ENCODE measurements at regions not wholly inside any gene's neighbourhood (a gene's known extent, or its start where the extent isn't known, plus 50 kb on each side); places are given as distances from the start of the nearest gene placed in this dataset.
"Not testable (repeated sequence)": the region's sequence is repeated elsewhere in the genome, so short reads cannot be mapped to it uniquely, and the experiment has no call there.

DNA sequence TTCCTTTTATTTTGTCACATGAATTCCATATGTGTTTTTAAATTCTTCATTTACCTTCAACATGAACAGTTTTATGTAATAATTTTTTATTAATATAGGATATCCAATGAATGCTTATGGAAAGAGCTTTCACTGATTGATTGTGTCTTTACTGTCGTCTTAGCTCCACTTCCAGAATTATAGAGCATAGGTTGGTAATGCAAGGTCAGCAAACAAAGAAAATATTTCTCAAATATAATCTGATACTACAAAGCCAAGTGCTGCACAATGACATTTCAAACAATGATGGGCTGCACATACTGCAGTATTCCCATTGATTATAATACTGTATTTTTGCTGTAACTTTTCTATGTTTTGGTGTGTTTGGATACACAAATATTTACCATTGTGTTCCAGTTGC lies 275.7 kb upstream of the RSPO3 start:
- no peak for DNase-seq (ENCODE audit: low spot score)
- intact Hi-C loops (cut with DNase I), result no loop called here

DNA sequence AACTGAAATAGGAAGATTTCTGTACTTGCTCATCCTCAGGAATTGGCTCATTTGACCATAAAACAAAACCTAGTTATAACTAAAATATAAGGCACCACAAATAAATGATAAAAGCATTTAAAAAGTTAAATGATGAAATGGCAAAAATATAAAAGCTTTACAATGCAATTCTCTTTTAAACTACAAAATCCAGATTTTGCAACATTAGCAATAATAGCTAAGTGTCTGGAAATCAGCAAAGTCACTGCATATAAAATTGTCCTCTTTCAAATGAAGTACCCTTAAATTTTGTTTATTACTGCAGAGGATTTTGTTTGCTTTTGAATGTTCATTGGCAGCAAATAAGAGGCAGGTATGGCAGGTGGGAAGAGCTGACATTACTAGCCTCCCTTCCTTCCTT lies 270.4 kb upstream of the RSPO3 start:
- intact Hi-C loops (cut with DNase I), result no loop called here
- no peak for DNase-seq (ENCODE audit: low spot score)

DNA sequence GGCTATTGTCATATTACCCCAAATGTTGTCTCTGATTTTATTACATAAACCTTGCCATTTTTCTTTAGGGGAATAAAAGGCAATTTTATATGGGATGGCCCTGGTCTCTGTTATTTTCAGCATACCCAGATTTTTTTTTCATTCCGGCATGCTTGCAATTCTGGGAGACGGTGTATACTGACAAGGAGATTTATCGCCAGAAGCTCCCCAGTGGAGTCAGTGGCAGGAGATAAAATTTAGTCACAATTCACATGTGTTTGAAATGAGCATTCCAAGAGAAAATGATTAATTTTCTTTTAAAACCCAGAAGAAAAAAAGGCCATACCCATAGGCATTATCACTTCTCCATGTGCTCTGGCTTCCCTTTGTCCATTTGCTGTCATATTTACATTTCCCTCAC lies 250.8 kb upstream of the RSPO3 start:
- intact Hi-C loops (cut with DNase I), result no loop called here

DNA sequence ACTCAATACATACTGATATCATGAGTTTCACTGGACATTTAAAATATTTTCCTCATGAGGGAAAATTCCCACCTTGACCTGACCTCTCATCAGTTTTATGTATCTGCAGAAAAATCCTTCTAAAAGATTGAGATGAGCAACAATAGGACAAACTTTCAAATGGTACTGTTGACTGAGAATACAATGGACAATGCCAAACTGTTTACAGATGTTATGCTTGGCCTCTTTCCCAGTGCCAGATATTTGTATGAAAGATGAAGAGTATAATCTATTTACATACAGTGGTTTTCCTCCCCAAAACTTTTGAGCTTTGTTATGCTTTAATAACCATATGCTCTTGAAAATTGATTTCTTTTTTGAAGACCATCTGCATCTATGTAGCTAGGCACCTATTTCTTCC lies 245.1 kb upstream of the RSPO3 start:
- DNase-seq (ENCODE audit: low spot score), result no peak
- intact Hi-C loops (cut with DNase I), result no loop called here

More for the DNA sequence above, 250.8 kb upstream of the RSPO3 start:
- DNase-seq (ENCODE audit: low spot score), result no peak

DNA sequence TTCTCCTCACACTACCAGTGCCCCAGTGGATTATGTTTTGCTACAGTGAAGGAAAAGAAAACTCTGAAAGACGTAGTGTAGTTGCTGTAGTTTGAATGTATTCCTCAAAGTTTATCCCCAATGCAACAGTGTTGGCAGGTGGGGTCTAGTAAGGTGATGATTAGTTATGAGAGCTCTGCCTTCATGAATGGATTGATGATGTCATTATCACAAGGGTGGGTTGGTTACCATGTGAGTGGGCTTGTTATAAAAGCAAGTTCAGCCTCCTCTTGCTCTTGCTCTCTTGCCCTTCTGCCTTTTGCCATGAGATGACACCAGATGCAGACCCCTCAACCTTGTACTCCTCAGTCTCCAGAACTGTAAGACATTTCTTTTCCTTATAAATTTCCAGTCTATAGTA lies 244.7 kb upstream of the RSPO3 start:
- no peak for DNase-seq (ENCODE audit: low spot score)
- intact Hi-C loops (cut with DNase I), result no loop called here

DNA sequence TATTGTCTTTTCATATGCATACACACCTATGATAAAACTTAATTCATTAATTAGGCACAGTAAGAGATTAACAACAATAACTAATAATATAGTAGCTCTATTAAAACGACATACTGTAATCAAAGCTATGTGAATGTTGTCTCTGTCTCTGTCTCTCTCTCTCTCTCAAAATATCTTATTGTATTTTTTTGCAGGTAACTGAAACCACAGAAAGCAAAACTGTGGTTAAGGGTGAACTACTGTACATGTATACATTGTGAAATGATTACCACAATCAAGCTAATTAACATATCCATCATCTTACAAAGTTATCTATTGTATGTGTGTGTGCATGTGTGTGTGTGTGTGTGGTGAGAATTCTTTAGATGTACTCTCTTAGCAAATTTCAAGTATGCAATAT lies 242.0 kb upstream of the RSPO3 start:
- DNase-seq (ENCODE audit: low spot score), result no peak
- intact Hi-C loops (cut with DNase I), result no loop called here

DNA sequence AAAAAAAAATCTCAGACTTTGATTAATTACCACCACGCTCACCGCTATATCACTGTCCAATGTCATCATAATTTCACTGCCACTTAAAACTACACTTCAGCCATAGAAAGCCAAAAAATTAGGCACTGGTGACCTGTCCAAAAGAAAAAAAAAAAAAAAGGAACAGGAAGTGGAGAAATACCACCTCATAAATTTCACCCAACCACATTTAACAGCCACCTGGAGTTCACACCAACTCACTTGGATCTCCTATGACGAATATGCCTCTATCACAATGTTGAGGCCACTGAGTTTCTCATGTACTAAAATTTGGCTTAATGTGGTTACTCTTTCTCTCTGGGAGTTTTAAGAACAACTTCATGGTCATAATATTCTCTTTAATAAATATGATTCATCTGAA lies 237.5 kb upstream of the RSPO3 start:
- intact Hi-C loops (cut with DNase I), result loop anchor here in 1 of 2 donors (2.0 kb wide), 1 partner anchor 48 kb away; no protein-coding TSS in a partner anchor
- DNase-seq (ENCODE audit: low spot score), result no peak

DNA sequence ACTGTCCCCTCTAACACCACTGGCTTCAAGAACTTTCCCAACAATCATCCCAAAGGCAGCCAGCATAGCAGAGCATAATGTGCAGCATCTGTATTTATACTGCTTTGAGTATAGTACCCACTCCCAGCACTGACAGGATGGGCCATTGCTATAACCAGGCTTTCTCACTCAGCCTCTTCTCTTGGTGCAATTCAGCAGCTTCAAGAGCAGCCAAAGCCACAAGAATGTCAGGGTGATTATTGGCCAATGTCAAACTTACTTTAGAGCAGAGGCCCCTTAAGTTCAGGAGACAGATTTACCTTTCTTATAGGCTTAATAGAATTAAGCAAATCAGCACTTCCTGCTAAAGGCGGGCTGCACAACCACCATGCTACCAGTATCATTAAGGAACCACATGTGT lies 232.4 kb upstream of the RSPO3 start:
- no peak for DNase-seq (ENCODE audit: low spot score)

DNA sequence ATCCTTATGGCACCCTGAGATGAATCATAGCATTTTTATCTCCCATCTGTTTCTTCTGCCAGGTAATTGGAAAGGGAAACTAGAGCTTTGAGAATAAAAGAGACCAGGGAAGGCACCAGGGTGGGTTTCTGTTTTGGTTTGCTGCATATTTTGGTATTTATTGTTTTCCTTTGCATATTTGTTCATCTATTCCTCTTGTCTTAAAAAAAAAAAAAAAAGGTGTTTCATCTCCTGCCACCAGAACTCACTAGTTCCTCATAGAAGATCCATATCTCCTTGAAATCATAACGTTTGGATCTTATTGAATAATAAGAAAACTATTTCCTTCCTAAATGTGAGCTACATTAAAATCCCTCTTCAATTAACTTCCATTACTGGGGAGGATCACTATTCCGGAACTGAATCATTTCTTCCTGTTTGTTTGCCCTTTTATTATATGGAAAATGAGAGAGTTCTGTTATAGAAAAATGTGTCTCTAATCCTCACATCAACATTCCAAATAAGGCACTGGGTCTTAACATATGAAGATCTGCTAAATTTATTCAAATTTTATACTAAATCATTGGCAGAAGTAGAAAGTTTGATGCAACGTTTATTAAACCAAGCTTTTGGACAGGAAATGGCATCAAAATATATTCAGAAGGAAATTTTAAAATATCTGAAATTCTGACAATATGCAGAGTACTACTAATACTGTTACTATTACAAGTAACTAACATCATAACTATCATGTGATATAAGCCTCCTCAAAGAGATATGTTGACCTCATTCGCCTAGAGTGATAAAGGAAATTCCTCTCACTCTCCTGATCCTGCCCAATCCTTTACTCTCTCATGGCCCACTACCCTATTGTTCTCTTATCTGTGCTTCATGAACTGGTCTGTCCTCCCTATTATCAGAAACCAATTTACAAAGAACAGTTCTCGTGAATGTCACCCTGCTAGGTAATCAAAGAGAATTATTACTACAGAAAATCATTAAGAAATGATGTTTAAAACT lies 229.4 kb upstream of the RSPO3 start:
- intact Hi-C loops (cut with DNase I), result no loop called here
- no peak for DNase-seq (ENCODE audit: low spot score)

More for the DNA sequence above, 232.4 kb upstream of the RSPO3 start:
- intact Hi-C loops (cut with DNase I), result no loop called here

DNA sequence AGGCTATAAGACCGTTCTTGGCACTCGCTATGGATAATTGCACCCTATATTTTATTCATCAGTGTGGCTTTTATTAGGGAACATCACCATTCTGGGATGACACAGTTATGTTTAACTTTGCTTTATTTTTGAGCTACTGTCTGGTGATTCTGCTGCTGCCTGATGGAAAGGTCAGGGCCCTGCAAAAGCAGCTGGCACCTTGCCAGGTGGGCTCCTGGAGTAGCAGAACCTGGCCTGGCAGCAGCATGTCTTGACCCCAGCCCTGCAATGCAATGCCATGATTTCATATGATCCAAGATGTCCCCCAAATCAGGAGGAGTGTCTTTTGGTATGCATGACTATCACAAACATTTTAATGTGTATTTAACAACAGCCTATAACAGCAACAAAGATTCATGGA lies 228.4 kb upstream of the RSPO3 start:
- intact Hi-C loops (cut with DNase I), result no loop called here
- no peak for DNase-seq (ENCODE audit: low spot score)

DNA sequence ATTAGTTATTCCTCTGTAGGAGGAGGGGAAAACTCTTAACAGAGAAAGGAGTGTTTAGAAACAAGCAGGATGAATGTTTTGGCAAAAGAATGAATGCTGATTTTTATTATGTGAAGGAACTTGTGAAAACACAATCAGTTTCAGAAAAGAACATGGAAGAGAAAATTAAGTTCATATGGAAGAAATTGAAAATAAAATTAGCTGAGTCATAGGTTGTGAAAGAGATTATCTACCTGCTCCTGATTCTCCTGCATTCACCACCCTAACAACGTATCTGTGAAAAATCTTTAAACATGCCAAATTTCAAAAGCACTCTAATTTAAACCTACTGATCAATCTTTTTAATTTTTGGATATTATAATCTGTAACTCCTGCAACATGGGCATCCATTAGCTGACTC lies 227.3 kb upstream of the RSPO3 start:
- intact Hi-C loops (cut with DNase I), result no loop called here
- no peak for DNase-seq (ENCODE audit: low spot score)

DNA sequence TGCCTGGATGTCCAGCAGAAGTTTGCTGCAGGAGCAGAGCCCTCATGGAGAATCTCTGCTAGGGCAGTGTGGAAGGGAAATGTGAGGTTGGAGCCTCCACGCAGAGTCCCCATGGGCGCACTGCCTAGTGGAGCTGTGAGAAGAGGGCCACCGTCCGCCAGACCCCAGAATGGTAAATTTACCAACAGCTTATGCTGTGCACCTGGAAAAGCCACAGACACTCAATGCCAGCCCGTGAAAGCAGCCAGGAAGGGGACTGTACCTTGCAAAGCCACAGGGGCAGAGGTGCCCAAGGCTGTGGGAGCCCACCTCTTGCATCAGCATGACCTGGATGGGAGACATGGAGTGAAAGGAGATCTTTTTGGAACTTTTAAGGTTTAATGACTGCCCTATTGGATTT lies 225.6 kb upstream of the RSPO3 start:
- DNase-seq (ENCODE audit: low spot score); intact Hi-C loops (cut with DNase I): not testable (repeated sequence)

DNA sequence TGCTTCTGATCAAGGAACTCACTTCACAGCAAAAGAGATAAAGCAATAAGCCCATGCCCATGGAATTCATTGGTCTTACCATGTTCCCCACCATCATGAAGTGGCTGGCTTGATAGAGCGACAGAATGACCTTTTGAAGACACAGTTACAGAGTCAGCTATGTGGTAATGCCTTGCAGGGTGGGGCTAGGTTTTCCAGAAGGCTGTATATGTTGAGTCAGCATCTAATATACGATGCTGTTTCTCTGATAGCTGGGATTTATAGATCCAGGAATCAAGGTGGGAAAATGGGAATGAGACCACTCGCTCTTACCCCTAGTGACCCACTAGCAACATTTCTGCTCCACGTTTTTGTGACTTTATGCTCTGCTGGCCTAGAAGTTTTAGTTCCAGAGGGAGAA lies 220.7 kb upstream of the RSPO3 start:
- intact Hi-C loops (cut with DNase I), result no loop called here

DNA sequence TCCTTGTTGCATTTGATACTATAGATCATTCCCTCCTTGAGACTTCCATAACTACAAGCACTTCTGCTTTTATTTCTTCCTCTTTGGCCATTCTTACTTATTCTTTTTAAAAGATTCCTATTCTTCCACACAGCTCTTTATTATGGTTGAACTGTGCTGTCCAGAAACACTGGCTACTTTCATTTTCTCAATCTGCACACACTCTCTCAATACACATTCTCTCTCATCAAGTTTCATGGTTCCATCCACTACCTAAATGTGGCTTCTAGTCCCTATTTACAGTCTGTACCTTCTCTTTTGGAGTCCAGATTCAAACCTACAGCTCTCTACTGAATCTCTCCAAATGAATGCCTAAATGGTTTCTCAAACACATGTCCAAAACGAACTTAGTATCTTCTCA lies 214.3 kb upstream of the RSPO3 start:
- DNase-seq (ENCODE audit: low spot score), result no peak
- intact Hi-C loops (cut with DNase I), result no loop called here

More for the DNA sequence above, 220.7 kb upstream of the RSPO3 start:
- DNase-seq (ENCODE audit: low spot score), result no peak

DNA sequence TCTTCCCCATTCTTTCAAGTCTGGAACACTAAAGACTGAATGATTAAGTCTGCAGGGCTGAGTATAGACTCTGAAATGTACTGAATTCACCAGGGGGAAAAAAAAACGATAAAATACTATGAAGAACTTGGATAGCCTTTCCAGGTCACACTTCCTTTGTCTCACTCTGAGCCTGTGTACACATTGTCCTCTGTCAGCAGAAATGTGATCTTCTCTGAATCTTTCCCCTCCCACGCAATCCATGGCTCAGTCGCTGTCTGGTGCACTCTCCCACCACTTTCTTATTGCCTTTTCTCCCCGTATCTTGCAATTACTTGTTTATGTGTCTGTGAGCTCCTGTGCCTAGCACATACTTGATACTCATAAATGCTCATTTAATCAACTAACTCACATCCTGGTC lies 212.6 kb upstream of the RSPO3 start:
- DNase-seq (ENCODE audit: low spot score), result no peak
- intact Hi-C loops (cut with DNase I), result no loop called here

DNA sequence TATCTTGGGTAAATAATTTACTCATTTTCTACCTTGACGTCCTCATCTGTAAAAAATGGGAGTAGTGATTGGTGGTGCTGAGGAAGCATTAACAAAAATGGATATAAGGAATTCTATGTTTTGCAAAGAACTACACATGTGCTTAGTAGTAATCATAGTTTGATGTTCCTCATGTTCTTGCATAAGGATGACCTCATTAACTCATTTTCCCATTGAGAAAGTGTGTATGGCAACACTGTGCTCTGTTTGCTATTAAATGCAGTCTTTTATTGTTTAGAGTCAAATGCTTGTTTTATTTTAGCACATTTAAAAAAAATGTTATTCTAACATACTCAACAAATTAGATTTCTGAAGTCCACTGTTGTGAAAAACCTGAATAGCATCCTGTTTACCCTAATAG lies 211.2 kb upstream of the RSPO3 start:
- intact Hi-C loops (cut with DNase I), result no loop called here
- no peak for DNase-seq (ENCODE audit: low spot score)

DNA sequence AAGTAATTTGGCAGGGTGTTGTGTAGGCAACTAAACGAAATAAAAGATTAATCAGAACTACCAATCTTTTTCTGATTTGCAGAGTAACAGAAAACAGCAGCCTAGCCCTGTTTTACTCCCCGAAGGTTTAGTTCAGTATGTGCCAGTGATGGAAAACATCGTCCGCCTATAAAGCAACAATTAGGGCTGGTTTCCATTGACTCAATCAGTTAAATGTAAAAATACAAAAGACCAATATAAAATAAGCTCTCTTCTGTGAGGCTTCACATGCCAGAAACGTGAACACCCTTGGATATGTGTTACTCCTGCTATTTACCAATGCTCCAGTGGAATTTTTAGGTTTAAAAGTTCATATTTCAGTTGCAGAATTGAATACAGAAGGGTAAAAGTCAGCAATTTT lies 210.5 kb upstream of the RSPO3 start:
- no peak for DNase-seq (ENCODE audit: low spot score)
- intact Hi-C loops (cut with DNase I), result no loop called here

DNA sequence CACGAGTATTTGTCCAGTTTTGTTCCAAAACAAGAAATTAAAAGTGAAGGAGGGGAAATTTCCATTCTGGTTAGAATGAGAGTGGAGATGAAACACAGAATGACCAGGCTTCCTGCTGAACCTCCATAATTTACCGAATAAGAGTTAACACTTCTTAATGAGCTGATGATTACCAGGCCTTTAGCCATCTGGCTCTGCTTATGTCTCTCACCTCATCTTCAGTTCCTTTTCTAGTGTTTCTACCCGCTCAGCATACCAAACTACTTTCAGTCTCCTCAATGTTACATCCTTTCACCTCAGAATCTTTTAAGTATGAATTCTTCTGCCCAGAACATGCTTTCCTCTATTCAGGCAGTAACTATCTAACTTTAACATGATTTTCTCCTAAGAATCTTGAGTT lies 209.0 kb upstream of the RSPO3 start:
- DNase-seq (ENCODE audit: low spot score), result no peak
- intact Hi-C loops (cut with DNase I), result no loop called here

DNA sequence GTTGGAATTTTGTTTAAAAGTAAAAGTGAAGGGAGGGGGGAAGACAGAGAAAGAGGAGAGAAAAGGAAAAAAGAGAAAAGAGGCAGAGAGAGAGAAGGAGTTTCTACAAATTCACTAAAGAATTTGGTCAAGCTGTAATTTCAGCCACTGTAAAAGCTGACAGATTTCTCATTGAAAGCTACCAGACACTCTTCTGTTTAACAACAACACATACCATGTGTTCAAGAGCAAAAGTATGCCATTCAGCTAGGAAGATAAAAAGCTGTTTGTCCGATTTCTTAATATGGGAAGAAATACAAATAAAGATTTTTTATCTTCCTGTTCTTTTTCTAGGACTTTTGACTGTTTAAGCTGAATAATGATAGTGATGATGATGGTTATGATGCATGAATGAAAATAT lies 204.8 kb upstream of the RSPO3 start:
- no peak for DNase-seq (ENCODE audit: low spot score)
- intact Hi-C loops (cut with DNase I), result no loop called here

DNA sequence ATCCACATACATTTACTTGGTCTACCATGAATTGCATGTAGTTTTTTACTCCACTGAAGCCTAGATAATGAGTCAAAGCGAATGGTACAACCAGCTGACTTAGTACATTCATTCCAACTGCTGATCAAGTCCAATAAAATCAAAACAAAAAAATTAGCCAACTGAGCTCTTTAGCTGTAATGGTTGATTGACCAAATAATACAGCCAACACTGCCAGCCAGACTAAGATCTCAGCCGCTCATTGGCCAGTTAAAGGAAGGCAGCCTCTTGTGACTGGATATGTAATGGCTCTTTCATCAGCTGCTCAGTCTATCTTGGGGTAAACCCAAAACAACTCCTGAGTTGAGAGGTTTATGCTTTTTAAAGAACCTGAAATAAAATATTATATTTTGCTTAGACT lies 204.3 kb upstream of the RSPO3 start:
- DNase-seq (ENCODE audit: low spot score), result no peak
- intact Hi-C loops (cut with DNase I), result no loop called here

DNA sequence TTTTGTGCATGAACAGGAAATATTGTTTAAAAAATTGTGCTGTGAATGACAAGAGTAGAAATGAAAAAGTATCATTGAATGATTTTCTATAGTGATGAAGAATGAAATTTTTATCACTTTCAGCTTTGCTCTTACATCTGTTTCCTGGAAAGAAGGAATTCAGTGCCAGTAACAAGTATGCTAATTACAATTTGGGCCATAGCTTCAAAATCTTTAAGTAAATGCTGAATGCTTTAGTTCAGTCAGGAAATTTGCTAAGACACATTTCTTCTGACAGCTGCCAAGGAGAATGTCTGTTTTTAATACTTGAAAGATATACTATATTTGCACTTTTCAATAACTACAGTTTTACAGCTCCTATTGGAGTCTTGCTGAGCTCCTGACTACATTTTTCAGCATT lies 203.7 kb upstream of the RSPO3 start:
- DNase-seq (ENCODE audit: low spot score), result no peak
- intact Hi-C loops (cut with DNase I), result no loop called here

Data from posterior vena cava (tissue), 2 donors.